HCT116 (cell line): ENCODE measurements at regions not wholly inside any gene's neighbourhood (a gene's known extent, or its start where the extent isn't known, plus 50 kb on each side); places are given as distances from the start of the nearest gene placed in this dataset.

Experiments
- CTCF ChIP-seq, 3 experiments: fragments of 200-600 bp in 1 of 3; sonication (generic) in 1 of 3; IDR thresholded peaks in 2 of 3; conservative IDR thresholded peaks in 1 of 3; 2 replicates each; pipeline ENCODE4 v1.5.1; 2012 to 2017; ENCODE audit warnings: low read depth in 2 of 3, low read length in 2 of 3, antibody characterized with exemption in 1 of 3, borderline replicate concordance in 1 of 3, control low read depth in 1 of 3, mild to moderate bottlenecking in 1 of 3, mixed read lengths in 1 of 3, mixed run types in 1 of 3, moderate library complexity in 1 of 3; ENCODE audit not compliant: insufficient read depth in 1 of 3
- REST ChIP-seq: IDR thresholded peaks from 2 replicates; pipeline ENCODE4 v1.6.1; 2012; ENCODE audit warnings: low read depth
- TCF7L2 ChIP-seq: IDR thresholded peaks from 2 replicates; pipeline ENCODE4 v1.7.0; 2011; ENCODE audit warnings: borderline replicate concordance, inconsistent platforms; ENCODE audit not compliant: insufficient read depth, insufficient read length; ENCODE audit errors: extremely low read depth

- TF ChIP-seq CTCF (IDR thresholded peaks at IDR 0.05 in 2 of 3, conservative IDR thresholded peaks at IDR 0.05 in 1 of 3; ENCODE audit: borderline replicate concordance in 1 of 3, insufficient read depth in 1 of 3, low read depth in 2 of 3, low read length in 2 of 3): no peak
- TF ChIP-seq REST: no peak
- TF ChIP-seq TCF7L2: no peak
Observed at GRCh38 chr20:12063106-12063684, 145.5 kb downstream of the BTBD3 start.
